Ishikawa (cell line): ENCODE measurements at regions not wholly inside any gene's neighbourhood (a gene's known extent, or its start where the extent isn't known, plus 50 kb on each side); places are given as distances from the start of the nearest gene placed in this dataset.

Experiments
- CEBPB ChIP-seq: IDR thresholded peaks from 2 replicates; pipeline ENCODE4 v1.6.1; 2012
- CREB1 ChIP-seq: IDR thresholded peaks from 2 replicates; pipeline ENCODE4 v1.6.1; 2012; ENCODE audit warnings: low read depth
- EGR1 ChIP-seq: IDR thresholded peaks from 2 replicates; pipeline ENCODE4 v1.6.1; 2012
- EP300 ChIP-seq: IDR thresholded peaks from 2 replicates; pipeline ENCODE4 v1.6.1; 2012; ENCODE audit warnings: borderline replicate concordance
- FOXM1 ChIP-seq: IDR thresholded peaks from 2 replicates; pipeline ENCODE4 v1.6.1; 2012; ENCODE audit warnings: low read depth, borderline replicate concordance
- NFIC ChIP-seq: IDR thresholded peaks from 2 replicates; pipeline ENCODE4 v1.6.1; 2012
- RAD21 ChIP-seq: IDR thresholded peaks from 2 replicates; pipeline ENCODE4 v1.6.1; 2012; ENCODE audit warnings: low read depth
- TAF1 ChIP-seq: IDR thresholded peaks from 2 replicates; pipeline ENCODE4 v1.6.1; 2012; ENCODE audit warnings: low read depth, mild to moderate bottlenecking
- TCF12 ChIP-seq: IDR thresholded peaks from 2 replicates; pipeline ENCODE4 v1.6.1; 2012; ENCODE audit warnings: low read depth
- TEAD4 ChIP-seq: IDR thresholded peaks from 2 replicates; pipeline ENCODE4 v1.6.1; 2012
- YY1 ChIP-seq: IDR thresholded peaks from 2 replicates; pipeline ENCODE4 v1.6.1; 2012; ENCODE audit warnings: low read depth
- ZBTB7A ChIP-seq: IDR thresholded peaks from 2 replicates; pipeline ENCODE4 v1.6.1; 2012; ENCODE audit warnings: low read depth
- TF ChIP-seq, protein P1 (sequence below): IDR thresholded peaks from 2 replicates; pipeline ENCODE4 v1.6.1; 2012; ENCODE audit warnings: low read depth, mild to moderate bottlenecking
- TF ChIP-seq, protein P2 (sequence below): IDR thresholded peaks from 2 replicates; pipeline ENCODE4 v1.6.1; 2012
- TF ChIP-seq, protein P3 (sequence below): IDR thresholded peaks from 2 replicates; pipeline ENCODE4 v1.6.1; 2012

DNA sequence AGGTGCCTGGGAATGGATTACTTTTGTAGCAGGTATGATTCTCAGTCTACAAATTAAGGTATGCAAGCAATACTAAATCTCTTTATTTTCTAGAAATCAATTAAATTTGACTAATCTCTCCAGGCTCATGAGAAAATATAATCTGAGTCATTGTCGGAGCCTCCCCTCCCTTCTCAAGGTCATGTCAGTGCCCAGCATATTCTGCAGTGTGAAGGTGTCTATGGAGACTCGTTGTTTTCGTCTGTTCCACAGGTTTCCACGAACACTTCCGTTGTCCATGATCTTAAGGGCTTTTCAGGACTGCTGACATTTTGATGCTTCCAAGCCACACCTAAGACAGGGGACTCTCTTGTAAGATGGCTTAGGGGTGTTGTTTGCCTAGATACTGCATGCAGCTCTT, 56.6 kb upstream of the SCOC start:
- no peak for TF ChIP-seq NFIC
- TF ChIP-seq TAF1 = no peak
- no peak for TF ChIP-seq CEBPB
- TF ChIP-seq FOXM1 = no peak
- TF ChIP-seq, protein P1, sequence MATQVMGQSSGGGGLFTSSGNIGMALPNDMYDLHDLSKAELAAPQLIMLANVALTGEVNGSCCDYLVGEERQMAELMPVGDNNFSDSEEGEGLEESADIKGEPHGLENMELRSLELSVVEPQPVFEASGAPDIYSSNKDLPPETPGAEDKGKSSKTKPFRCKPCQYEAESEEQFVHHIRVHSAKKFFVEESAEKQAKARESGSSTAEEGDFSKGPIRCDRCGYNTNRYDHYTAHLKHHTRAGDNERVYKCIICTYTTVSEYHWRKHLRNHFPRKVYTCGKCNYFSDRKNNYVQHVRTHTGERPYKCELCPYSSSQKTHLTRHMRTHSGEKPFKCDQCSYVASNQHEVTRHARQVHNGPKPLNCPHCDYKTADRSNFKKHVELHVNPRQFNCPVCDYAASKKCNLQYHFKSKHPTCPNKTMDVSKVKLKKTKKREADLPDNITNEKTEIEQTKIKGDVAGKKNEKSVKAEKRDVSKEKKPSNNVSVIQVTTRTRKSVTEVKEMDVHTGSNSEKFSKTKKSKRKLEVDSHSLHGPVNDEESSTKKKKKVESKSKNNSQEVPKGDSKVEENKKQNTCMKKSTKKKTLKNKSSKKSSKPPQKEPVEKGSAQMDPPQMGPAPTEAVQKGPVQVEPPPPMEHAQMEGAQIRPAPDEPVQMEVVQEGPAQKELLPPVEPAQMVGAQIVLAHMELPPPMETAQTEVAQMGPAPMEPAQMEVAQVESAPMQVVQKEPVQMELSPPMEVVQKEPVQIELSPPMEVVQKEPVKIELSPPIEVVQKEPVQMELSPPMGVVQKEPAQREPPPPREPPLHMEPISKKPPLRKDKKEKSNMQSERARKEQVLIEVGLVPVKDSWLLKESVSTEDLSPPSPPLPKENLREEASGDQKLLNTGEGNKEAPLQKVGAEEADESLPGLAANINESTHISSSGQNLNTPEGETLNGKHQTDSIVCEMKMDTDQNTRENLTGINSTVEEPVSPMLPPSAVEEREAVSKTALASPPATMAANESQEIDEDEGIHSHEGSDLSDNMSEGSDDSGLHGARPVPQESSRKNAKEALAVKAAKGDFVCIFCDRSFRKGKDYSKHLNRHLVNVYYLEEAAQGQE = no peak
- TF ChIP-seq, protein P2, sequence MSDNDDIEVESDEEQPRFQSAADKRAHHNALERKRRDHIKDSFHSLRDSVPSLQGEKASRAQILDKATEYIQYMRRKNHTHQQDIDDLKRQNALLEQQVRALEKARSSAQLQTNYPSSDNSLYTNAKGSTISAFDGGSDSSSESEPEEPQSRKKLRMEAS = no peak
- TF ChIP-seq EGR1 = no peak
- TF ChIP-seq, protein P3, sequence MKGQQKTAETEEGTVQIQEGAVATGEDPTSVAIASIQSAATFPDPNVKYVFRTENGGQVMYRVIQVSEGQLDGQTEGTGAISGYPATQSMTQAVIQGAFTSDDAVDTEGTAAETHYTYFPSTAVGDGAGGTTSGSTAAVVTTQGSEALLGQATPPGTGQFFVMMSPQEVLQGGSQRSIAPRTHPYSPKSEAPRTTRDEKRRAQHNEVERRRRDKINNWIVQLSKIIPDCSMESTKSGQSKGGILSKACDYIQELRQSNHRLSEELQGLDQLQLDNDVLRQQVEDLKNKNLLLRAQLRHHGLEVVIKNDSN = no peak
- no peak for TF ChIP-seq CREB1
- no peak for TF ChIP-seq RAD21
- no peak for TF ChIP-seq ZBTB7A
- no peak for TF ChIP-seq YY1
- TF ChIP-seq EP300 = no peak
- no peak for TF ChIP-seq TEAD4
- TF ChIP-seq TCF12 = no peak

DNA sequence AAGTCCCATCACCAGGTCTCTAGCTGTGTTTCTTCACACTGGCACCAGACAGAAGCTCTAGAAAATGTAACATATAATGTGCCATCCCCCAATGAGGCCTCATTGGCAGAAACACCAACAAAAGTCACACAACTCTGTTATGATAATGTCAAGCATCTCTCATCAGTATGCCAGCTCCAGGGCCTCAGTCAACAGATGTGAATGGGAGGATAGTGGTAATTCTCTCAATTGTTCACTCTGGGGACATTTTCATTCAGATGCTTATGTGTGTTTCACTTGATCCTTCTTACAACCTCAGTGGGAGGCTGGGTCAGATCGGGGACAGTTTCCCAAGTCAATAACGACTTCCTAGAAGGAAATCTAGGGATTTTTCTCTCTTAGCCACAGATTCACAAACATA, 57.5 kb upstream of the SCOC start:
- TF ChIP-seq TCF12 (no peak), TEAD4 (no peak), TAF1 (no peak)

DNA sequence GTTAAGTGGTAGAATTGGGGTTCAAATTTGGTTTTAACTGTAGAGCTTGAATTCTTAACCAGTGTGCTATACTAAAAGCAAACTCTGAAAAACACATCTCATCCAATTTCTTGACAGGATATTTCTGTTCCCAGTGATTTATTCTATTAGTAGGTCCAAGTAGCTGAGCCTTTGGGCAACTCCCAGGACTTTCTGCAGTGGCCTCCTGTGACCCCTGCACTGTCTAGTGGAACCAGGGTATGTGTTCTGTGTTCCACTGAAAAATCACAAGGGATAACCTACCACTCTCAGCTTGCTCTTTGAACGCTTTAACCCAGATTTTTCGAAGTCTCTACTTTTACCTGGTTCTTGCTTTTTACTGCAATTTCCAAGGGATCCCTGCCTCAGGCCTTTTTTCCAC, 58.0 kb upstream of the SCOC start:
- no peak for TF ChIP-seq EP300
- TF ChIP-seq CREB1 = no peak
- no peak for TF ChIP-seq NFIC
- TF ChIP-seq TCF12 = no peak
- TF ChIP-seq, protein P1 = no peak
- TF ChIP-seq ZBTB7A = no peak

DNA sequence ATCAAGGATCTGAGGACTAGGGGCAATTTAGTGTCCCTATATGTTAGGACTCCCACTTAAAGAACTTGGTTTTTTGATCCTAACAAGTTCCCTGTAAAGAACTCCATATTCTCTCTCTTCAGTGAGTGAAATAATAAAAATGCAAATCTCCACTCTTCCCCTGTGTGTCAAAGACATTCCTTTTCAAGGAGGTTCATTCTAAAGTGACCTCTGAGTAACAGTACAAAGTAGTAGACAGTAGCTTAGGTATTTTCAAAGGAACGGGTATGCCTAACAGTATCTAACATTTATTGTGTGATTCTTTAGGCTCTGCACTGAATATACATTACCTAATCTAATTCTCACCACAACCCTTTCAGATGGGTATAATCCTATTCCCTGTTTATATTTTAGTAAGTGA, 58.4 kb upstream of the SCOC start:
- TF ChIP-seq, protein P3 = no peak
- TF ChIP-seq EP300 (no peak), EGR1 (no peak), NFIC (no peak)

DNA sequence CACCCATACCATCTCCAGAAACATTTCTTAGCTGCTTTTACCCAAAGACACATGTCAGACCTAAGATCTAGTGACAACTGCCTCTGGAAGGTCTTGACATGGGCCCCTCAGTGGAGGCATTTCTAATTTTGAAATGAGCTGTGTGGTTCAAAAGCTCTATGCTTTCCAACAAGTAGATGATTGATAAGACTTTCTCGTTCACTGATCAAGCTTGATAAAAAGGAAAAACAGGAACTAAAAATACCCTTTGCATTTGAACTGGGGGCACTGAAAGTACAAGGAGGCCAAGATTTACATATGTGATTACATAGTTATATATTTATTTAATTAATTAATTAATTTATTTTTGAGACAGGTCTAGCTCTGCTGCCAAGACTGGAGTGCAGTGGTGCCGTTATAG, 61.3 kb upstream of the SCOC start:
- TF ChIP-seq EP300 (no peak), RAD21 (no peak), TAF1 (no peak), CEBPB (no peak)

DNA sequence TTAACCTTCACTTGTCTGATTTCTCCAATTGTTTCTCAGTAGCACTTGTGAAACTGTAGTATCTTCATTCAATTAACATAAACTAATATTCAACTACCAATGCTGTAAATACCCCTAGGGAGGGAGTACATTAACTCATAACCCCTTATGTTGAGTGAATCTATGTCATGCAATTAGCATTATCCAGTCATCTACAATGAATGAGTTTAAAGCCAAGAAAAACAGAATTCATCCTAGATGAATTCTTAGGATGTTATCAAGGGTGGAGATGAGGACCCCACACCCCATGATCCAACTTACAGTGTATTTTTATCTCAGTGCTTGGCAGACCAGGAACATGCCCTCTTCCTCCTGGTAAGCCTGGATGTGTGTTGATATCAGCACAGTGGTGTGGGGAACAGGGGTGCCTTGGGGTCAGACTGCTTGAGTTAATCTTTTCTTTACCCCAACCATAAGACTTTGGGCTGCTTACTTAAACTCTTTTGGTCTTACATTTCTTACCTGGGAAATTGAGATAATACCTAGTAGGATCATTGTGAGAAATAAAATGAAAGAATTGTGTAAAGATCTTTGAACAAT, 62.1 kb upstream of the SCOC start:
- TF ChIP-seq, protein P1 = no peak
- TF ChIP-seq EGR1 = no peak
